GM10266 (cell line): ENCODE measurements at regions not wholly inside any gene's neighbourhood (a gene's known extent, or its start where the extent isn't known, plus 50 kb on each side); places are given as distances from the start of the nearest gene placed in this dataset.

Experiments
- DNase-seq: peaks from one replicate; pipeline ENCODE4 v3.0.0; 2012; ENCODE audit errors: extremely low spot score
- TF ChIP-seq, protein P1 (sequence below): IDR thresholded peaks from 2 replicates; pipeline ENCODE4 v1.5.1; 2012; ENCODE audit warnings: mild to moderate bottlenecking, low read depth; ENCODE audit not compliant: control insufficient read depth, insufficient read depth; ENCODE audit errors: missing control alignments

DNA sequence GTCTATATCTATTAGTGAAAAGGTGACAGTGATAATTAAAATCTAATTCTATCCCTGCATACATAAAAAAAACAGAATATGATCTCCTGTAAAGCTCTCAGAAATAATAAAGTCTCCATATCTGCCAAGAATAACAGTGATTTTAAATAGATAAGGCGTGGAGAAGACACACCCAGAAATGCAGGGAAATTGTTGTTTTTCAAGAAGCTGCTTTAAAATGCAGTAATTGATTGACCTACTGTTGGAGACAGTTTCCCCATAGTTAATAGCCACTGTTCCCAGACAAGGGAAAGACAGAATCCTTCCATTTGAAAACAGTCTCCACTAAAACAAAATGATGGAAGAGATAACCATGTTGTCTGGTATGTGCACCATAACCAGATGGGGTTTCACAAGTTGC is 571.5 kb upstream of the CDH5 start:
- no peak for DNase-seq
- TF ChIP-seq, protein P1, sequence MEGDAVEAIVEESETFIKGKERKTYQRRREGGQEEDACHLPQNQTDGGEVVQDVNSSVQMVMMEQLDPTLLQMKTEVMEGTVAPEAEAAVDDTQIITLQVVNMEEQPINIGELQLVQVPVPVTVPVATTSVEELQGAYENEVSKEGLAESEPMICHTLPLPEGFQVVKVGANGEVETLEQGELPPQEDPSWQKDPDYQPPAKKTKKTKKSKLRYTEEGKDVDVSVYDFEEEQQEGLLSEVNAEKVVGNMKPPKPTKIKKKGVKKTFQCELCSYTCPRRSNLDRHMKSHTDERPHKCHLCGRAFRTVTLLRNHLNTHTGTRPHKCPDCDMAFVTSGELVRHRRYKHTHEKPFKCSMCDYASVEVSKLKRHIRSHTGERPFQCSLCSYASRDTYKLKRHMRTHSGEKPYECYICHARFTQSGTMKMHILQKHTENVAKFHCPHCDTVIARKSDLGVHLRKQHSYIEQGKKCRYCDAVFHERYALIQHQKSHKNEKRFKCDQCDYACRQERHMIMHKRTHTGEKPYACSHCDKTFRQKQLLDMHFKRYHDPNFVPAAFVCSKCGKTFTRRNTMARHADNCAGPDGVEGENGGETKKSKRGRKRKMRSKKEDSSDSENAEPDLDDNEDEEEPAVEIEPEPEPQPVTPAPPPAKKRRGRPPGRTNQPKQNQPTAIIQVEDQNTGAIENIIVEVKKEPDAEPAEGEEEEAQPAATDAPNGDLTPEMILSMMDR, result no peak

DNA sequence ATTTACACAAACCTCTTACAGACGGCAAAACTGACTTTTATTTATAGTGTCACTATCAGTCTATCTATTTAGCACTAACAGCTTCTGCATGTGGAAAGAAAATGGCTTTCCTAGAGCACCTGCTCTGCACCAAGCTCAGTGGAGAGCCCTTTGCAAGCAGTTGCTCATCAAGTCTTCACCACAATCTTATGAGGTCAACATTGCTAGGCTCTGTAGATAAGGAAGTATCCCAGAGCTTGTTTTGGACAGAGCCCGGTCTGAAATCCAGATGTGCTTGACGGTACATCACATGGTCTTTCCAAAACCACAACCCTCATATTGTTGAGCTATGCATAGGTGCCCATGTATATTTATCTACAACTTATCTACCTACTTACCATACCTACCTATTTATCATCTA is 572.7 kb upstream of the CDH5 start:
- TF ChIP-seq, protein P1, result no peak
- DNase-seq, result no peak

DNA sequence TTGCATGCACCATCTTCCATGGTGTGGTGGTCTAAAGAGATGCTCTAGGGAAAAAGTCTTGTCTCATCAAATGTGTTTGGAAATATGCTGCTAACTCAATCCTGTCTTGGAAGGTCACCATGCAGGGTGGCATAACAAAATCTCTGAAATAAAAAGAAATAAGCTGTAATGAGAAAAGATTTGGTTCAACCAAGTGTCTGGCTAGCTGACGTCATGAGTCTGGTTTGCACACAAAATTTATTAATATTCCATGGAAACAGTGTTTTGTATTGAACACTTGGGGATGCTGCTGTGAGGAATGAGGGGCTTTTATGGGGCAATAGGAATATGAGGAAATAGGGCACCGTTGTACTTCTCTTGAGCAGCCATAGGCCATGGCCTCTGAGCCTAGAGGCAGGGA is 575.7 kb upstream of the CDH5 start:
- no peak for DNase-seq
- TF ChIP-seq, protein P1, result no peak

DNA sequence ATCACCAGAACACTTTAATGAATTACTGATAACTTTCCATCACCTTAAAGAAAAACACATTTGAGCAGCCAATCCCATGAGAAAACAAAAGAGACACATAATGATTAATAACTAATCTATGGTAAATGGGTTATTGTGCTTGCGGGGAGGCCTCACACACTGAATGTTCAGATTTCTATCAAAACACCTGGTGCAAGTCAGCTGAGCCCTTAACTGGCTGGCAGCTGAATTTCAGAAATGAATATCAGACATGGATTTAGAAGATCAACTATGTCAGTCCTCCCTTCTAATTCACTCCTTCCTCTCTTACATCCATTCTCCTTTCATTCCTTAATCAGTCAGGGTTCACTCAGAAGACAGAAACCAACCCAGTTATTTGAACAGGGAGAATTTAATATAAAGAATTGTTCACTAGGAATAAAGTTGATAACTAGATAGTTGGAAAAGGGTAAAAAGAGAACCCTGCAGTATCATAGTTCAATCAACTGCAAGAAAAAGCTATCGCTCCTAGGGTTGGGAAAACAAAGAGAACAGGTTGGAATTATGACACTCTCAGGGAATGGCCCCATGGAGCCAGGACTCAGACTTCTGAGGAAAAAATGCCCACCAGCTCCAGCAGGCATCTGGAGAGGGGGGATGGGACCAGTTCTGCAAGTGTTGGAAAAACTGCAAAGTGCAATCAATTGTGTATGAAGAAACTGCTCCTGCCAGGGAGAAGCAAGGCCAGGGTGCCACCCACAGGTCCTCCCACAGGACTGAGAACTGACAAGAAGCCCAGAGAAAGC is 577.1 kb upstream of the CDH5 start:
- DNase-seq, result no peak
- TF ChIP-seq, protein P1, result no peak

DNA sequence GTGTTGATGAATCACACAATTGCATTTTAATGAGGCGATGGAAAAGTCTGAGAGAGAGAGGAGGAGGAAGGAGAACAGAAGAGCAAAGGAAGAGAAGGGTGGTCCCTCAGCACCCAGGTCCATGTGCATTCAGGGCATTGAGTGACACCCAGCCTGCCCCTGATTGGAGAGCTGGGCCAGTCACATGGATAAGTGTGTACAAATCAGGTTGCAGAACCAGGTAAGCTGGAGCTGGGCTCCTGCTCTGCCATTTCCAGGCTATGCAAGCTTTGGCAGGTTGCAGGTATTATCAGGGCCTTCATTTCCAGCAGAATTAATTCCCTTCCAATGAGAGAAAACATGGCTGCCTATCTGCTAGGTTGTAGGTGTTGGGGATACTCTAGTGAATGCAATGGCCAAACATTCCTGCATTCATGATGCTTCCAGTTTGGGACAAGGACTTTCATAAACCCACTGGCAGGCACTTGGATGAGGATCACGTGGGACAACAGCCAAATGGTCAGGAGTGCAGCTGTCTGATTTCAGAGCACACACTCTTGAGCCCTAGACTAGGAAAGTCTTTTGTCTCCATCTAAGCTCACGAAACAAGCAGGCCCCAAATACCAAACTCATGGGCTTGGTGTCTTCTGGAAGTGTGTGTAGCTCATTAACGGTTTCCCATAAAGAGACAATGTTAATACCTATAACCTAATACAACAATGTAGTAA is 577.9 kb upstream of the CDH5 start:
- DNase-seq, result no peak
- TF ChIP-seq, protein P1, result no peak

DNA sequence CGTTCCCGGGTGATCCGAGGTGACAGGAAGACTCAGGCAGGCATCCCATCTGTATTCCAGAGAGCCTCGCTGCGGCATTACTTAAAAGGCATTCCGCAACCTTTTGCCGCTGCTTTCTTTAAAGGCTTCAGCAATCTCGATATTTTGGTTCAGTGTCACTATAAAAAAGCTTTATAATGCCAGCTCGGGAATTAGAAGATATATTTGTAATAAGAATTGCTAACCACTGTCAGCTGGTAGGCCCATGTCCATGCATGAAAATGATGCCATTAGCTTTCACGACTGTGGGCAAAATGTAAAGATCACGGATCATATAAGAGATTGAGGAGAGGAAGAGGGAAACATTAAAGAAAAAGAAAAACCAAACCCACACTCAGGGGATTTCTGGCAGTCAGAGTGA is 578.6 kb upstream of the CDH5 start:
- DNase-seq, result no peak
- TF ChIP-seq, protein P1, result no peak

DNA sequence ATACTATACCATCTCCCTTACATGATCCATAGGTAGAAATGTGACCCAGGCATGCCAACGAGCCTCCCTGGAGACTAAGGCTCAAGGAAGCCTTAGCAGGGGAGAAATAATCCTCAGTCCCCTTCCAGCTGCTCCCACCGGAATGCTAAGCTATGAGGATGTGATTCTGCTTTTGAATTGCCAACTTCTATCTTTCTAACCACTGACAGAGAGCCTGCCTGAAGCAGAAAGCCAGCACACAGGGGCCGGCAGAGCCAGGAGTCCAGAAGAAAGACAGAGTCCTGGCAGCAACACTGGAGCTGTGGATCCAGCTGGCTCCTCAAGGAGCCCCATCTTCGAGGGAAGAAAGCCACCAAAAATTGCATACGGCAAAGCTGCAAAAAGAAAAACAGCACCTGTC is 579.6 kb upstream of the CDH5 start:
- TF ChIP-seq, protein P1, result no peak
- DNase-seq, result no peak
